ENCODE measurements at regions not wholly inside any gene's neighbourhood (a gene's known extent, or its start where the extent isn't known, plus 50 kb on each side); places are given as distances from the start of the nearest gene placed in this dataset.

DNA sequence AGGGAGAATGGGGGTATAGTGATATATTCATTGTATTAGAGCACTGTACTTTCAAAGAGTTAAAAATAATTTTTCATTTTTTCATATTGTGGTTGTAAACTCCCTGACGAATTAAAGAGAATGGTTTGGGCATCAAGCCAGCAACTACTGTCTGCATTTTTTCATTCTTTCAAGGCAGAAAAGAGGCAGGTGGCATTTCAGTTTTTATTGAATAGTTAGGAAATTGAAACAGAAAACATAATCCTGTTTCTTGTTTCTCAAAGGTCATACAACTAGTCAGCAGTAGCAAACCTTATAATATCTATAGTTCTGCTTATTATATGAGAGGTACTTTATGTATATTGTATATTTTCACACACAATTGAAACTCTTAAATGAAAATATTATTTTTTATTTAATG is 303.9 kb upstream of the KCND2 start:
- H3K79me1 ChIP-seq (replicated peaks; ENCODE audit: low read length, poor library complexity, severe bottlenecking), result no peaks in the 10 kb centered on the region
- no peaks in the 10 kb centered on the region for H3K4me1 ChIP-seq (ENCODE audit: control insufficient read depth, insufficient read depth, low read depth, low read length)
- DNase-seq, result no peak
- no peak overlapping the region for H2BK5ac ChIP-seq (ENCODE audit: low read depth, low read length, poor library complexity, severe bottlenecking)
- 100% methylated on average over 1 of the region's 1 CpG for WGBS
- H3K14ac ChIP-seq (ENCODE audit: low read length in 2 of 2), result no peak overlapping the region
- no peak overlapping the region for H3K9ac ChIP-seq (ENCODE audit: low read length)
- no peak overlapping the region for H2BK120ac ChIP-seq (ENCODE audit: low read depth, low read length)
- H3K4me2 ChIP-seq (ENCODE audit: low read length, poor library complexity, severe bottlenecking), result no peak overlapping the region
- H2BK12ac ChIP-seq (ENCODE audit: low read length in 2 of 2), result no peak overlapping the region
- H3K36me3 ChIP-seq (ENCODE audit: control insufficient read depth in 1 of 2, insufficient read depth in 2 of 2, low read depth in 1 of 2, low read length in 2 of 2), result no peaks in the 10 kb centered on the region
- H2BK15ac ChIP-seq (ENCODE audit: low read depth, poor library complexity, severe bottlenecking), result no peak overlapping the region
- no peak overlapping the region for H2AK5ac ChIP-seq (ENCODE audit: low read length, severe bottlenecking)
- H3K4me3 ChIP-seq (ENCODE audit: insufficient read depth in 1 of 2, low read depth in 1 of 2, low read length in 2 of 2), result no peak overlapping the region
- H3K18ac ChIP-seq (ENCODE audit: low read depth in 1 of 2, low read length in 2 of 2), result no peak overlapping the region
- H3K27me3 ChIP-seq (ENCODE audit: control insufficient read depth in 1 of 2, insufficient read depth in 1 of 2, low read length in 2 of 2), result no peaks in the 10 kb centered on the region
- no peaks in the 10 kb centered on the region for H3K9me3 ChIP-seq (ENCODE audit: control insufficient read depth, low read length)
- H3K23ac ChIP-seq (ENCODE audit: low read length in 2 of 2), result no peak overlapping the region
- no peak overlapping the region for H2AFZ ChIP-seq (ENCODE audit: low read depth, low read length)
- H3K4ac ChIP-seq (ENCODE audit: low read depth in 1 of 2, low read length in 2 of 2), result no peak overlapping the region
- H4K91ac ChIP-seq (ENCODE audit: low read length), result no peak overlapping the region
- H3K27ac ChIP-seq (ENCODE audit: low read length, poor library complexity, severe bottlenecking), result no peak overlapping the region
- H4K8ac ChIP-seq (ENCODE audit: low read length), result no peak overlapping the region

DNA sequence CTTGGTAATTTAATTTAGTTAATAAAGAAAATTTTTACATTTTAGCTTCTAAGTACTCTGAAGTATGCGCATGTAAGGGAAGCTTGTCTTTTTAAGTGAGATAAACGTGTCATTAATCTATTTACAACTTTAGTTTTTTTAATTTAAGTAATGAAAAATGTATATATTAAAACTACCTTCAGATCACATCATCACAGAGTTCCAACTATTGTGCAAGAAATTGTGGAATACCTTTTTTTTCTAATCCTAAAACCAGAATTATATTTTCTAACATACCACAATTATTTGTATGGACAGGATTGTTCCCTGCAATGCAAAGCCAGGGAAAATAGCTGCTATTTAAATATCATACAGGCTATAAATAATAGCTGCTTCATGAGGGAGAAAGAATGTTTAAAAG is 303.2 kb upstream of the KCND2 start:
- no peaks in the 10 kb centered on the region for H3K4me1 ChIP-seq (ENCODE audit: control insufficient read depth, insufficient read depth, low read depth, low read length)
- no peak overlapping the region for H4K91ac ChIP-seq (ENCODE audit: low read length)
- no CpG with 5 or more reads among the region's 2 CpGs for whole genome bisulfite sequencing

DNA sequence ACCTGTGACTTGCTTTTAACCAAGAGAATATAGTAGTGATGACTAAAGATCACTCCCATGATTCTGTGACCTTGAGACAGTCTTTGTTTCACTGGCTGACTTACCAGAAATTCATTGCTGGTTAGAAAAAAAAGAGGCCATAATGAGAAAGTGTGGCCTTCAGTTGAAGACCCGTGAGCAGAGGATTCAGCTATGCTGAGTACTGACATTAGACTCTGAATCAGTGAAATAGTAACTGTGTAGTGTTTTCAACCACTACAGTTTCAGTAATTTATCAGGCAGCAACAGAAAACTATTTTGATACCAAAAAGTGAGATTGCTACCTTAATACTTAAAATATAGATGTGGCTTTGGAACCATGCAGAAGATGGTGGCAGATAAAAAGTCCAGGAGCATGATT is 298.0 kb upstream of the KCND2 start:
- Histone ChIP-seq H2BK120ac (ENCODE audit: low read depth, low read length) (no peak overlapping the region), H3K4ac (ENCODE audit: low read depth in 1 of 2, low read length in 2 of 2) (no peak overlapping the region), H2BK15ac (ENCODE audit: low read depth, poor library complexity, severe bottlenecking) (no peak overlapping the region), H2AK5ac (ENCODE audit: low read length, severe bottlenecking) (no peak overlapping the region), H3K14ac (ENCODE audit: low read length in 2 of 2) (no peak overlapping the region), H3K23ac (ENCODE audit: low read length in 2 of 2) (no peak overlapping the region), H3K9ac (ENCODE audit: low read length) (no peak overlapping the region), H4K8ac (ENCODE audit: low read length) (no peak overlapping the region), H3K18ac (ENCODE audit: low read depth in 1 of 2, low read length in 2 of 2) (no peak overlapping the region), H2BK12ac (ENCODE audit: low read length in 2 of 2) (no peak overlapping the region), H2AFZ (ENCODE audit: low read depth, low read length) (no peak overlapping the region), H3K4me3 (ENCODE audit: insufficient read depth in 1 of 2, low read depth in 1 of 2, low read length in 2 of 2) (no peak overlapping the region), H3K79me1 (replicated peaks; ENCODE audit: low read length, poor library complexity, severe bottlenecking) (no peaks in the 10 kb centered on the region), H2BK5ac (ENCODE audit: low read depth, low read length, poor library complexity, severe bottlenecking) (no peak overlapping the region), H3K36me3 (ENCODE audit: control insufficient read depth in 1 of 2, insufficient read depth in 2 of 2, low read depth in 1 of 2, low read length in 2 of 2) (no peaks in the 10 kb centered on the region), H3K9me3 (ENCODE audit: control insufficient read depth, low read length) (no peaks in the 10 kb centered on the region), H3K27ac (ENCODE audit: low read length, poor library complexity, severe bottlenecking) (no peak overlapping the region), H3K27me3 (ENCODE audit: control insufficient read depth in 1 of 2, insufficient read depth in 1 of 2, low read length in 2 of 2) (no peaks in the 10 kb centered on the region), H3K4me2 (ENCODE audit: low read length, poor library complexity, severe bottlenecking) (no peak overlapping the region), H3K4me1 (ENCODE audit: control insufficient read depth, insufficient read depth, low read depth, low read length) (no peaks in the 10 kb centered on the region), H4K91ac (ENCODE audit: low read length) (no peak overlapping the region)
- WGBS, result 89% methylated on average over 1 of the region's 1 CpG
- DNase-seq, result no peak

More for the DNA sequence above, 303.2 kb upstream of the KCND2 start:
- Histone ChIP-seq H2AK5ac (ENCODE audit: low read length, severe bottlenecking) (no peak overlapping the region), H3K4me2 (ENCODE audit: low read length, poor library complexity, severe bottlenecking) (no peak overlapping the region), H2BK12ac (ENCODE audit: low read length in 2 of 2) (no peak overlapping the region), H3K9me3 (ENCODE audit: control insufficient read depth, low read length) (no peaks in the 10 kb centered on the region), H3K4me3 (ENCODE audit: insufficient read depth in 1 of 2, low read depth in 1 of 2, low read length in 2 of 2) (no peak overlapping the region), H3K27me3 (ENCODE audit: control insufficient read depth in 1 of 2, insufficient read depth in 1 of 2, low read length in 2 of 2) (no peaks in the 10 kb centered on the region), H3K23ac (ENCODE audit: low read length in 2 of 2) (no peak overlapping the region), H3K18ac (ENCODE audit: low read depth in 1 of 2, low read length in 2 of 2) (no peak overlapping the region), H2BK15ac (ENCODE audit: low read depth, poor library complexity, severe bottlenecking) (no peak overlapping the region), H2BK120ac (ENCODE audit: low read depth, low read length) (no peak overlapping the region), H4K8ac (ENCODE audit: low read length) (no peak overlapping the region), H3K36me3 (ENCODE audit: control insufficient read depth in 1 of 2, insufficient read depth in 2 of 2, low read depth in 1 of 2, low read length in 2 of 2) (no peaks in the 10 kb centered on the region), H3K79me1 (replicated peaks; ENCODE audit: low read length, poor library complexity, severe bottlenecking) (no peaks in the 10 kb centered on the region), H3K4ac (ENCODE audit: low read depth in 1 of 2, low read length in 2 of 2) (no peak overlapping the region), H3K9ac (ENCODE audit: low read length) (no peak overlapping the region), H2AFZ (ENCODE audit: low read depth, low read length) (no peak overlapping the region), H3K14ac (ENCODE audit: low read length in 2 of 2) (no peak overlapping the region), H2BK5ac (ENCODE audit: low read depth, low read length, poor library complexity, severe bottlenecking) (no peak overlapping the region), H3K27ac (ENCODE audit: low read length, poor library complexity, severe bottlenecking) (no peak overlapping the region)
- DNase-seq, result no peak

DNA sequence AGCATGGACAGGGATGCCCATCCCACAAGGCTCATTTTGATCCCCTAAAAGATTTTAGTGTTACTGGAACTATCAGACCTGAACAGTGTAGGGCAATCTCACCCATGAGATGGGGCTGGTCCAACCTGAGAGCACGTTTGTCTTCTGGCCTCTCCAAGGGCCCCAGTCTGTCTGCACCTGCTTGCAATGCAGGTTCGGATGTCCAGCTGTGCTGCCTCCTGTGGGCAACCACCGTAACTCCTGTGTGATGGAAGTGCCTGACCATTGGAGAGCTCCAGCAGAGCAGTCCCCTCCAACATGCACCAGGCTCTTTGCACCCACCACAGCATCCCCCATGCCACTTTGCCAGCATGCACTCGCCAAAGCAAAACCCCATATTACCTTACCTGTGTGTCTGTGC is 290.1 kb upstream of the KCND2 start:
- no peaks in the 10 kb centered on the region for H3K27me3 ChIP-seq (ENCODE audit: control insufficient read depth in 1 of 2, insufficient read depth in 1 of 2, low read length in 2 of 2)
- no peak overlapping the region for H4K91ac ChIP-seq (ENCODE audit: low read length)
- H3K27ac ChIP-seq (ENCODE audit: low read length, poor library complexity, severe bottlenecking), result no peak overlapping the region
- H2BK15ac ChIP-seq (ENCODE audit: low read depth, poor library complexity, severe bottlenecking), result no peak overlapping the region
- no peak overlapping the region for H3K14ac ChIP-seq (ENCODE audit: low read length in 2 of 2)
- H3K23ac ChIP-seq (ENCODE audit: low read length in 2 of 2), result no peak overlapping the region
- no peak overlapping the region for H2BK5ac ChIP-seq (ENCODE audit: low read depth, low read length, poor library complexity, severe bottlenecking)
- no peak overlapping the region for H2BK120ac ChIP-seq (ENCODE audit: low read depth, low read length)
- H2BK12ac ChIP-seq (ENCODE audit: low read length in 2 of 2), result no peak overlapping the region
- no peak overlapping the region for H4K8ac ChIP-seq (ENCODE audit: low read length)
- WGBS, result 90% methylated on average over 4 of the region's 4 CpGs
- no peak overlapping the region for H3K4me3 ChIP-seq (ENCODE audit: insufficient read depth in 1 of 2, low read depth in 1 of 2, low read length in 2 of 2)
- H2AFZ ChIP-seq (ENCODE audit: low read depth, low read length), result no peak overlapping the region
- no peak overlapping the region for H3K4me2 ChIP-seq (ENCODE audit: low read length, poor library complexity, severe bottlenecking)
- no peak overlapping the region for H2AK5ac ChIP-seq (ENCODE audit: low read length, severe bottlenecking)
- H3K18ac ChIP-seq (ENCODE audit: low read depth in 1 of 2, low read length in 2 of 2), result no peak overlapping the region
- H3K4me1 ChIP-seq (ENCODE audit: control insufficient read depth, insufficient read depth, low read depth, low read length), result no peaks in the 10 kb centered on the region
- H3K9ac ChIP-seq (ENCODE audit: low read length), result no peak overlapping the region
- DNase-seq, result no peak
- H3K79me1 ChIP-seq (replicated peaks; ENCODE audit: low read length, poor library complexity, severe bottlenecking), result no peaks in the 10 kb centered on the region
- peaks cover 8% of the 10 kb centered on the region for H3K9me3 ChIP-seq (ENCODE audit: control insufficient read depth, low read length)
- H3K4ac ChIP-seq (ENCODE audit: low read depth in 1 of 2, low read length in 2 of 2), result no peak overlapping the region
- H3K36me3 ChIP-seq (ENCODE audit: control insufficient read depth in 1 of 2, insufficient read depth in 2 of 2, low read depth in 1 of 2, low read length in 2 of 2), result no peaks in the 10 kb centered on the region

Data from mesenchymal stem cell (in vitro differentiated cells and primary cell).